KBM-7 (cell line): ENCODE measurements at regions not wholly inside any gene's neighbourhood (a gene's known extent, or its start where the extent isn't known, plus 50 kb on each side); places are given as distances from the start of the nearest gene placed in this dataset.

Experiments used
- DNase-seq: peaks from one replicate; pipeline ENCODE4 v3.0.0-alpha.2; 2015
- in situ Hi-C: fragments of 300-500 bp; cut with MboI; formaldehyde crosslinking; loops from 2 replicates; pipeline ENCODE4 v1.14.3; 2020; ENCODE audit warnings: low sequenced_read_pairs, low pct_unique_long_range_greater_than_20kb, mixed read lengths

GRCh38 chr18:44592639-44593038 is 88.0 kb upstream of the SETBP1 start:
- no peak for DNase-seq
- in situ Hi-C loops, result no loop called here

GRCh38 chr18:44594799-44595467 is 85.8 kb upstream of the SETBP1 start:
- in situ Hi-C loops, result no loop called here
- no peak for DNase-seq

- DNase-seq, result no peak
- in situ Hi-C loops, result no loop called here
Measured at GRCh38 chr18:44597797-44598196, 82.9 kb upstream of the SETBP1 start.

GRCh38 chr18:44598514-44598913 is 82.2 kb upstream of the SETBP1 start:
- in situ Hi-C loops, result no loop called here
- no peak for DNase-seq

- in situ Hi-C loops, result no loop called here
- no peak for DNase-seq
Measured at GRCh38 chr18:44599412-44599811, 81.3 kb upstream of the SETBP1 start.

- in situ Hi-C loops, result no loop called here
- no peak for DNase-seq
Measured at GRCh38 chr18:44601447-44601846, 79.2 kb upstream of the SETBP1 start.

- in situ Hi-C loops, result no loop called here
- no peak for DNase-seq
Measured at GRCh38 chr18:44602380-44602779, 78.3 kb upstream of the SETBP1 start.

GRCh38 chr18:44602845-44603244 is 77.8 kb upstream of the SETBP1 start:
- in situ Hi-C loops, result no loop called here
- no peak for DNase-seq

GRCh38 chr18:44609181-44609941 is 71.3 kb upstream of the SETBP1 start:
- no peak for DNase-seq
- in situ Hi-C loops, result no loop called here

- in situ Hi-C loops, result no loop called here
- no peak for DNase-seq
Measured at GRCh38 chr18:44620812-44621211, 59.9 kb upstream of the SETBP1 start.

- DNase-seq, result no peak
- in situ Hi-C loops, result no loop called here
Measured at GRCh38 chr18:44624052-44624451, 56.6 kb upstream of the SETBP1 start.

GRCh38 chr18:44625386-44625785 is 55.3 kb upstream of the SETBP1 start:
- in situ Hi-C loops, result no loop called here
- no peak for DNase-seq

GRCh38 chr18:44626236-44626635 is 54.5 kb upstream of the SETBP1 start:
- DNase-seq, result no peak
- in situ Hi-C loops, result no loop called here

- in situ Hi-C loops, result no loop called here
- no peak for DNase-seq
Measured at GRCh38 chr18:44626807-44627206, 53.9 kb upstream of the SETBP1 start.

GRCh38 chr18:44627280-44627679 is 53.4 kb upstream of the SETBP1 start:
- in situ Hi-C loops, result no loop called here
- no peak for DNase-seq

- DNase-seq, result no peak
- in situ Hi-C loops, result no loop called here
Measured at GRCh38 chr18:44629406-44629805, 51.3 kb upstream of the SETBP1 start.

GRCh38 chr18:44630118-44630517 is 50.6 kb upstream of the SETBP1 start:
- in situ Hi-C loops, result no loop called here

More at GRCh38 chr18:44630118-44630517, 50.6 kb upstream of the SETBP1 start:
- no peak for DNase-seq
